HG03520 (cell line): ENCODE measurements at regions not wholly inside any gene's neighbourhood (a gene's known extent, or its start where the extent isn't known, plus 50 kb on each side); places are given as distances from the start of the nearest gene placed in this dataset.

Experiments used
- ATAC-seq: cut with Tn5 transposase; IDR thresholded peaks from one replicate; pipeline ENCODE4 v1.9.1; 2021; ENCODE audit warnings: mild to moderate bottlenecking, moderate library complexity; ENCODE audit not compliant: unreplicated experiment

GRCh38 chr6:22804620-22805261 is 235.4 kb downstream of the HDGFL1 start:
- no peak for ATAC-seq

- ATAC-seq: no peak
Measured at GRCh38 chr6:22807261-22807660, 237.9 kb downstream of the HDGFL1 start.

- ATAC-seq: no peak
Measured at GRCh38 chr6:22807818-22808217, 238.5 kb downstream of the HDGFL1 start.

GRCh38 chr6:22808466-22808865 is 239.1 kb downstream of the HDGFL1 start:
- ATAC-seq: no peak

GRCh38 chr6:22809370-22809769 is 240.0 kb downstream of the HDGFL1 start:
- ATAC-seq: no peak

GRCh38 chr6:22819209-22819608 is 249.8 kb downstream of the HDGFL1 start:
- ATAC-seq: no peak

GRCh38 chr6:22821664-22822320 is 252.4 kb downstream of the HDGFL1 start:
- no peak for ATAC-seq

GRCh38 chr6:22825210-22825609 is 255.8 kb downstream of the HDGFL1 start:
- no peak for ATAC-seq

- no peak for ATAC-seq
Measured at GRCh38 chr6:22826961-22827360, 257.6 kb downstream of the HDGFL1 start.

- no peak for ATAC-seq
Measured at GRCh38 chr6:22827760-22828159, 258.4 kb downstream of the HDGFL1 start.

GRCh38 chr6:22828179-22829062 is 259.1 kb downstream of the HDGFL1 start:
- no peak for ATAC-seq

- no peak for ATAC-seq
Measured at GRCh38 chr6:22829070-22829469, 259.7 kb downstream of the HDGFL1 start.

GRCh38 chr6:22830463-22830862 is 261.1 kb downstream of the HDGFL1 start:
- no peak for ATAC-seq

GRCh38 chr6:22833191-22833590 is 263.8 kb downstream of the HDGFL1 start:
- ATAC-seq: no peak

GRCh38 chr6:22838345-22838744 is 269.0 kb downstream of the HDGFL1 start:
- ATAC-seq: no peak

GRCh38 chr6:22845467-22845866 is 276.1 kb downstream of the HDGFL1 start:
- no peak for ATAC-seq

GRCh38 chr6:22848121-22848520 is 278.8 kb downstream of the HDGFL1 start:
- no peak for ATAC-seq

GRCh38 chr6:22849921-22850320 is 280.6 kb downstream of the HDGFL1 start:
- ATAC-seq: no peak

GRCh38 chr6:22852101-22852500 is 282.7 kb downstream of the HDGFL1 start:
- ATAC-seq: no peak

GRCh38 chr6:22873513-22874136 is 304.3 kb downstream of the HDGFL1 start:
- ATAC-seq: no peak

GRCh38 chr6:22875845-22876244 is 306.5 kb downstream of the HDGFL1 start:
- ATAC-seq: no peak
